GM19455 (cell line): ENCODE measurements at regions not wholly inside any gene's neighbourhood (a gene's known extent, or its start where the extent isn't known, plus 50 kb on each side); places are given as distances from the start of the nearest gene placed in this dataset.

ENCODE experiments used
- ATAC-seq: cut with Tn5 transposase; IDR thresholded peaks from one replicate; pipeline ENCODE4 v1.9.1; 2021; ENCODE audit not compliant: unreplicated experiment

DNA sequence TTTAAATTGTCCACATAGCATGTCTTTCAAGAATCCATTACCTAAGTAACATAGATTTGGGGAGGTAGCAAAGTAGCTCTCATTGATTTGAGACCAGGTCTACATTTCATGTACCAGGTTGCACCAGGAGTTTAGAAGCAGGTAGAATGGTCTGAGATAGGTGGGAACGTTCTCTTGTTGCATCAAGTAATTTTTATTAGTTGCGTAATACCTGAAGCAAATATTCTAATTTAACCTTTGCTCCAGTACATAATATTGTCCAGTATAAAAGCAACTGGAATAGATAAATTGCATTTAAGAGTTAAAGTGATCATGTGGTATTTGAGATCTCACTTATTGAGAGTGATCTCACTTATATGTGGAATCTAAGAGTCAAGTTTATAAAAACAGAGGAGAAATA, 597.1 kb upstream of the PRMT6 start:
- ATAC-seq = no peak

GRCh38 chr1:106465666-106466065, 590.8 kb upstream of the PRMT6 start:
- ATAC-seq = no peak

GRCh38 chr1:106480629-106481028, 575.8 kb upstream of the PRMT6 start:
- ATAC-seq = no peak

DNA sequence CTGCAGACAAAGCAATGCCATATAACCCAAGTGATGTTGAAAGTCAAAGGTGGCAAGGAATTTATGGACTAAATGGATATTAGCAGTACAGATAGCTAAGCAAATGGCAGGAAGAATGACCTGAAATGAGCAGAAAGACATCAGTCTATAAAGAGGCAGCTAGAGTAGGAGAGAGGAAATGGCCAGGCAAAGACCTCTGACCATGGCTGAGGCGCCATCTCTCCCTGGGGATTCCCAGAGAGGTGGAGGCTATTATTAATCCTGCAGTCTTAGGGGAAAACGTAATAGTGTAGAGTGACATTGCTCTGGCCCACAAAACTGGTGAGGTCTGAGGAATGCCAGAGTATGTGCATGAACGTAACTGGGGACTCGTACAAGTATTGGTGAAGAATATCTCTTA, 563.6 kb upstream of the PRMT6 start:
- ATAC-seq = no peak

DNA sequence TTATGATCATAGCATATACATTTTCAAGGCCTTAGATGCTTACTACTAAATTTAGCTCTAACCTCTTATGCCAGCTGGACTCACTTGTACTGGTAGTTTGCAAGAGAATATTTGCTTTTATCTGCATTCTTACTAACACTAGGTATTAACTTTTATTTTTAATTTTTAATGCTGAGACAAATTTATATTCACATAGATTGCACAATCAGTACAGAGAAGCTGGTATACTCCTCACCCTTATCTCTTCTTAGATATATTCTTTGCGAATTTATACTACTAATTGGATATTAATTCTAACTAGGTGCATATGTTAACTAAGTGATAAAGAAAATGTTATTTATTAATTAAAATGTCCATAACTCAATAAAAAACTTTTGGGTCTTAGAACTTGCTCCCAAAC, 561.8 kb upstream of the PRMT6 start:
- no peak for ATAC-seq

DNA sequence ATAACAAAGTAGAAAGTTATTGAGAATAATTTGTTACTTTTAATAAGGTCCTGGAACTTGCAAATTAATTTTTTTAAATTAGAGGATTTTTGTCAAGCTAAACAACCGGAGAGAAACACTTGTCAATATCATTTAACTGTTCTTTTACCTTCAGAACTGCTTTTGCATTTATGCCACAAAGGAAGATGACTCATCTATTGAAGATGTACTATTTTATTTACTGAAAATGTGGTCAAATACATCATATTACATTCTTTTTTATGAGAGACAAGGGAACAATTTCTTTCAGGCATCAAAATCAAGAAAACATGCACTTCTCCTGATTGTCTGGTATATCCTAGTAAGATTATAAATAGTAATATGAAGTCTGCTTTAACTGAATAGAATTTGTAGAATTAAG, 558.2 kb upstream of the PRMT6 start:
- no peak for ATAC-seq

GRCh38 chr1:106502659-106503058, 553.8 kb upstream of the PRMT6 start:
- ATAC-seq = no peak

DNA sequence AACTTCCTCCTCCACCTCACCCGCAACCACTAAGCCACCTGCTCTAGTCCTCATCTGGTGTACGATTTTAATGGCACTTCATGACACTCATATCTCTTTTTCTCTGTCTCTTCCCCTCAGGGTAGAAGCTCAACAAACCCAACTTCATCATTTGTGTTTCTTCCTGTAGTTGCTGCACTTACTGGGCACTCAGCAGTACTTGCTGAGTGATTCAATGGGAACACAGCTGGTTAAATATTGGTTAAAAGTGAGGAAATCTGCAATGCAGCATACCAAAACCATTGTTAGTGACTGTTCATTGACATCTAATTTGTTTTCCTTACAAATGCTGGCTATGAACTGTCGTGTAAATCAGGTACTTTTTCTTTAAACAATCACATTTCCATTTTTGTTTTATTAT, 541.1 kb upstream of the PRMT6 start:
- ATAC-seq = no peak

DNA sequence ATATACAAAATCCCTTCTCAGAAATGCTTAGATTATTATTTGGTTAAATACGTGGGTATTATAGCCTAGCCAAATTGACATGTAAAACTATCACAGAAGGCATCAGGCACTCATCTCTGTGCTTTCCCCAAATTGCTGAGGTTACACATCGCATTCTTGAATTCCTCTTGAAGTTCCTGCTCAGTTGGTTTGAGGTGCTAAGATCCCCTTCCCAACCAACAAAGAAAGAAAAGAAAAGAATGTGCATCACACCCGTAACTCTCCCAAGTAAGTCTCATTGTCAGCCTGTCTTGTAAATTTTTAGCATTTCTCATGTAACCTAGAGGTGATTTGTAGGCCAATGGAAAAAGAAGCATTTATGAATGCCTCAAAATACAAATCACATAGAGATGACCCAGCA, 539.2 kb upstream of the PRMT6 start:
- ATAC-seq = no peak

- no peak for ATAC-seq
These were observed 533.0 kb upstream of the PRMT6 start for GRCh38 chr1:106523497-106523896.

- no peak for ATAC-seq
These were observed 531.8 kb upstream of the PRMT6 start for GRCh38 chr1:106524631-106525030.

DNA sequence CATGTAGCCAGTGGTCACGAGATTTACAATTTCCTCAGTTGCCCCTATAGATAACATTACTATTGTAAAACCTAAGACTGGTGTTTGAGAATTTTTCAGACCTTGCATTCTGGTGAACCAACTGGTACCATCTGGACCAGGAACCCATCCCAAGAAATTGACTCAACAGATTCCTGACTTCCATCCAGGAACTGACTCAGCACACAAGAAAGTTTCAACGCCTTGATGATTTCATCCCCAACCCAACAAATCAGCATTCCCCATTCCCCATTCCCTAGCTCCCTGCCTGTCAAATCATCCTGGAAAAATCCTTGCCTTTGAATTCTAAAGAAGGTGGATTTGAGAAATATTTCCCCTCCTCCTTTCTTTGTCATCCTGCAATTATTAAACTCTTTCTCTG, 529.8 kb upstream of the PRMT6 start:
- ATAC-seq = no peak

DNA sequence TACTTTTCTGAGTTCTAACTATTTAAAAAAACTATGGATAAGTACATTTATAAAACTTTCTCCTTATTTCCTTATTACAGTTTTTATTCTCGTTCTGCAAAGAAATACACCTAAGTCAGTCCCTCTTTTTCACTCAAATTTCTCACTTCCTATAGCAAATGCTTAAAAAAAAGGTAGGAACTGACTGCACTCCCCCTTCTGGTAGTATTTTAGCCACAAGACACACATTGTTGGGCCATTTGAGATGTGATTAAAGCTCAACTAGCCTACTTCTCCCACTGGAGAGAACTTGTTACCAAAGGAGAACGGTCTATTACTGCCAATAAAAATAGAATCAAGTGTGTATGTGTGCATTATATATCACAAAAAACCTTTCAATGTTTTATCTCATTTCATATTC, 521.9 kb upstream of the PRMT6 start:
- ATAC-seq = no peak

- no peak for ATAC-seq
These were observed 519.7 kb upstream of the PRMT6 start for GRCh38 chr1:106536741-106537140.

- ATAC-seq = no peak
These were observed 507.7 kb upstream of the PRMT6 start for GRCh38 chr1:106548726-106549125.

GRCh38 chr1:106554294-106554693, 502.2 kb upstream of the PRMT6 start:
- no peak for ATAC-seq

DNA sequence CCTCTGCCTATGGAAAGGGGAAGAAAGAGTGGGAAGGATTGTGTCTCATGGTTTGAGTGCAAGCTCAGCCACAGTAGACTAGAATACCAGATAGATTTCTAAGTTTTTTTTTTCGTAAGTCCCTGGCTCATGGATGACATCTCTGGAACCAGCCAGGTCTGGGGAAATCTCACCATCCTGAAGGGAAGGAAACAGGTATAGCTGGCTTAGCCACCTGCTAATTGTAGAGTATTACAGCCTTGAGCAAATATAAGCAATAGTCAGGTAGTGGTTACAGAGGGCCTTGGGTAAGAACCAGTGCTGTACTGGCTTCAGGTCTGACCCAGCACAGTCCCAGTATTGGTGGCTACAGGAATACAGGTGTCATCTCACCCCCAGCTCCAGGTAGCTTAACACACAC, 500.9 kb upstream of the PRMT6 start:
- ATAC-seq = no peak

GRCh38 chr1:106564192-106564591, 492.3 kb upstream of the PRMT6 start:
- ATAC-seq = no peak

DNA sequence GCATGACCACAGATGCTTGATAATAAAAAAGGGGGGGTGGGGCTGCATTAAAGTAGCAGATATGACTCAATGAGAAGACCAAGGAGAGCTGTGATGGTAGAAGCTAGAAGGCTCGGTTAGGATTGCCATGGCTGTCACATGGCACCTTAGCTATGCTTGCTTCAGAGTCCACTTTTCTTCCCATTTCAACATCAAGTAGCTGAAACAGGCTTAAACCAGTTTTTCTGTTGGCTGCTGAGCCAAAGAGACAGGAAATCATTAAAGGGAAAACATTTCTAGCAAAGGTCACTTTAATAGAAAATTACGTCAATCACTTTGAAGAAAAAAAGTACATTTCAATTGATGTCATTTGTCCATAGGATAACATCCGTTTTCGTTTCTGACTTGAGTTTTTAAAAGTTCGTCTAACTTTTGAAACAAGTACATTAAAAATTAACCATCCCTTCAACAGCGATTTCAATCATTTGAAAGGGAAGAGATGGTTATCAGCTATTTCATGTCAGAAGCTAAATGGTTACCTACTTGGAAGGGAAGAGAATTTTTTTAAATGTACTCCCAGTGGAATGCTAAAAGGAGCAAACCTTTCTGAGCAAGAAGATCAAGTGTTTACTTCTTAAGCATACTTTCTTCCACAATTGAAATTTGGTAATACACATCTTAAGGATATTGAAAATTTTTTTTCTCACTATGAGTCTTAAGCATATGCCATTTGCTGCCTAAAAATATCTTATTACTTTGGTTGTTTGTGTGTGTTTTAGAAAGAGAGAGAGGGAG, 488.1 kb upstream of the PRMT6 start:
- no peak for ATAC-seq

- ATAC-seq = no peak
These were observed 485.4 kb upstream of the PRMT6 start for GRCh38 chr1:106571109-106571508.

DNA sequence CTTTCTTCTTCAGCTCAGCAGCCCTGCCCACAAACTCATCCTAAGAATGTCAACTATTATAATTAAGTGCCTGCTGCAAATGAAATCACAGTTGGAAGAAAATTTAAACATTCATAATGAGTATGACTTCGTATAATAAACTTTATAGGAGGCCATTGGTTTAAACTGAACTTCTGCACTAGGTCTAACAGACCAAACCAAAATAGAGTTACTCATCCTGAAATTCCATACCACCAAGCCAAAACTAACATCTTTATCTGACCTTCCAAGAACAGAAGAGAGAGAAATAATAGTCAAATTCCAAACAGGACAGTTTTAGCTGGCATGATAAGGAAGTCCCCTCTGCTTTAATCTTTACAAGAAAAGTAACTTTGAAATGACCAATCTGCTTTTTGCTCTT, 472.4 kb upstream of the PRMT6 start:
- no peak for ATAC-seq

GRCh38 chr1:106584676-106585075, 471.8 kb upstream of the PRMT6 start:
- ATAC-seq = no peak

GRCh38 chr1:106600626-106601025, 455.8 kb upstream of the PRMT6 start:
- ATAC-seq = no peak
